Natural killer cell treated with Interleukin-12 subunit alpha and Interleukin-12 subunit beta and Interleukin-15 and Interleukin-18, amount 100 ng/mL, for 72 hours (primary cell): ENCODE measurements at regions not wholly inside any gene's neighbourhood (a gene's known extent, or its start where the extent isn't known, plus 50 kb on each side); places are given as distances from the start of the nearest gene placed in this dataset.

Experiments used
- ATAC-seq, 2 donors: fragments of 150-1000 bp; cut with Tn5 transposase in 1 of 2; sonication (Bioruptor Pico), chemical (Tn5 transposase) in 1 of 2; 2 replicates each; pipeline ENCODE4 v1.10.0; 2021
- DNase-seq: peaks from one replicate; pipeline ENCODE4 v3.0.0; 2022; ENCODE audit warnings: low spot score
- H3K27ac Mint-ChIP-seq, 2 donors: 1 replicate in 1 of 2; 2 replicates in 1 of 2; pipeline ENCODE4 v1.8.0; 2022; ENCODE audit warnings: mixed read lengths in 2 of 2, mild to moderate bottlenecking in 1 of 2, moderate library complexity in 1 of 2
- H3K27me3 Mint-ChIP-seq, 2 donors: 1 replicate in 1 of 2; 2 replicates in 1 of 2; pipeline ENCODE4 v1.8.0; 2022; ENCODE audit warnings: mixed read lengths in 2 of 2
- H3K36me3 Mint-ChIP-seq: one replicate; pipeline ENCODE4 v1.8.0; 2022; ENCODE audit warnings: mixed read lengths
- H3K4me1 Mint-ChIP-seq, 2 donors: 1 replicate in 1 of 2; 2 replicates in 1 of 2; pipeline ENCODE4 v1.8.0; 2022; ENCODE audit warnings: low read depth in 2 of 2, mixed read lengths in 2 of 2, mild to moderate bottlenecking in 1 of 2
- H3K4me3 Mint-ChIP-seq: one replicate; pipeline ENCODE4 v1.8.0; 2022; ENCODE audit warnings: mixed read lengths
- H3K9me3 Mint-ChIP-seq: 2 replicates; pipeline ENCODE4 v1.8.0; 2022; ENCODE audit warnings: mixed read lengths

GRCh38 chr7:156222611-156223010 is 410.3 kb upstream of the SHH start:
- ATAC-seq (no peak), DNase-seq (no peak)
- Mint-ChIP-seq H3K4me1 (no peaks in the 10 kb centered on the region), H3K27ac (no peak overlapping the region), H3K9me3 (no peaks in the 10 kb centered on the region), H3K4me3 (no peak overlapping the region), H3K36me3 (no peaks in the 10 kb centered on the region), H3K27me3 (peaks cover 2 to 8% of the 10 kb centered on the region in 2 donors)

- ATAC-seq (no peak), DNase-seq (no peak)
- Mint-ChIP-seq H3K27ac (no peak overlapping the region), H3K4me1 (no peaks in the 10 kb centered on the region), H3K9me3 (no peaks in the 10 kb centered on the region), H3K4me3 (no peak overlapping the region), H3K36me3 (no peaks in the 10 kb centered on the region), H3K27me3 (peaks cover 2 to 8% of the 10 kb centered on the region in 2 donors)
Measured at GRCh38 chr7:156222151-156222550, 409.9 kb upstream of the SHH start.

GRCh38 chr7:156220701-156221100 is 408.4 kb upstream of the SHH start:
- ATAC-seq (no peak), DNase-seq (no peak)
- no peak overlapping the region for H3K4me3 Mint-ChIP-seq
- H3K9me3 Mint-ChIP-seq, result no peaks in the 10 kb centered on the region
- no peaks in the 10 kb centered on the region for H3K4me1 Mint-ChIP-seq
- no peaks in the 10 kb centered on the region for H3K36me3 Mint-ChIP-seq
- H3K27ac Mint-ChIP-seq, result no peak overlapping the region
- peaks cover 2 to 8% of the 10 kb centered on the region in 2 donors for H3K27me3 Mint-ChIP-seq

GRCh38 chr7:156220078-156220605 is 407.9 kb upstream of the SHH start:
- H3K36me3 Mint-ChIP-seq, result no peaks in the 10 kb centered on the region
- no peak overlapping the region for H3K27ac Mint-ChIP-seq
- DNase-seq (no peak), ATAC-seq (no peak)
- H3K9me3 Mint-ChIP-seq, result no peaks in the 10 kb centered on the region
- no peaks in the 10 kb centered on the region for H3K4me1 Mint-ChIP-seq
- no peak overlapping the region for H3K4me3 Mint-ChIP-seq
- H3K27me3 Mint-ChIP-seq, result peaks cover 2 to 8% of the 10 kb centered on the region in 2 donors

- no peaks in the 10 kb centered on the region for H3K36me3 Mint-ChIP-seq
- ATAC-seq (no peak), DNase-seq (no peak)
- H3K27me3 Mint-ChIP-seq, result peaks cover 2 to 8% of the 10 kb centered on the region in 2 donors
- no peaks in the 10 kb centered on the region for H3K9me3 Mint-ChIP-seq
- H3K4me3 Mint-ChIP-seq, result no peak overlapping the region
- H3K27ac Mint-ChIP-seq, result no peak overlapping the region
- no peaks in the 10 kb centered on the region for H3K4me1 Mint-ChIP-seq
Measured at GRCh38 chr7:156219307-156220077, 407.2 kb upstream of the SHH start.

- Mint-ChIP-seq H3K4me3 (no peak overlapping the region), H3K27me3 (peaks cover 2 to 6% of the 10 kb centered on the region in 2 donors), H3K4me1 (no peaks in the 10 kb centered on the region), H3K27ac (no peak overlapping the region), H3K36me3 (no peaks in the 10 kb centered on the region), H3K9me3 (no peaks in the 10 kb centered on the region)
- ATAC-seq (no peak), DNase-seq (no peak)
Measured at GRCh38 chr7:156218544-156219306, 406.5 kb upstream of the SHH start.

- ATAC-seq (no peak), DNase-seq (no peak)
- Mint-ChIP-seq H3K4me1 (no peaks in the 10 kb centered on the region), H3K4me3 (no peak overlapping the region), H3K36me3 (no peaks in the 10 kb centered on the region), H3K9me3 (no peaks in the 10 kb centered on the region), H3K27me3 (peaks cover 0 to 4% of the 10 kb centered on the region in 2 donors), H3K27ac (no peak overlapping the region)
Measured at GRCh38 chr7:156217803-156218202, 405.5 kb upstream of the SHH start.

- ATAC-seq (no peak), DNase-seq (no peak)
- Mint-ChIP-seq H3K27ac (no peak overlapping the region), H3K4me1 (no peaks in the 10 kb centered on the region), H3K4me3 (no peak overlapping the region), H3K27me3 (peaks cover 3 to 5% of the 10 kb centered on the region in 2 donors), H3K9me3 (no peaks in the 10 kb centered on the region), H3K36me3 (no peaks in the 10 kb centered on the region)
Measured at GRCh38 chr7:156209087-156209486, 396.8 kb upstream of the SHH start.

- Mint-ChIP-seq H3K9me3 (no peaks in the 10 kb centered on the region), H3K4me1 (no peaks in the 10 kb centered on the region), H3K27ac (no peak overlapping the region), H3K27me3 (peaks cover 0 to 5% of the 10 kb centered on the region in 2 donors), H3K4me3 (no peak overlapping the region), H3K36me3 (no peaks in the 10 kb centered on the region)
- DNase-seq, result no peak
- no peak for ATAC-seq
Measured at GRCh38 chr7:156207306-156207705, 395.0 kb upstream of the SHH start.

GRCh38 chr7:156206174-156206573 is 393.9 kb upstream of the SHH start:
- Mint-ChIP-seq H3K36me3 (no peaks in the 10 kb centered on the region), H3K9me3 (no peaks in the 10 kb centered on the region), H3K27me3 (peaks cover 0 to 5% of the 10 kb centered on the region in 2 donors), H3K27ac (no peak overlapping the region), H3K4me3 (no peak overlapping the region), H3K4me1 (no peaks in the 10 kb centered on the region)
- no peak for DNase-seq
- ATAC-seq, result no peak

- H3K36me3 Mint-ChIP-seq, result no peaks in the 10 kb centered on the region
- peaks cover 0 to 4% of the 10 kb centered on the region in 2 donors for H3K27me3 Mint-ChIP-seq
- no peaks in the 10 kb centered on the region for H3K9me3 Mint-ChIP-seq
- ATAC-seq (peak in 1 of 2 donors; percentile 5), DNase-seq (no peak)
- no peaks in the 10 kb centered on the region for H3K4me1 Mint-ChIP-seq
- H3K4me3 Mint-ChIP-seq, result no peak overlapping the region
- no peak overlapping the region for H3K27ac Mint-ChIP-seq
Measured at GRCh38 chr7:156204820-156205219, 392.6 kb upstream of the SHH start.

- Mint-ChIP-seq H3K4me3 (no peak overlapping the region), H3K27ac (no peak overlapping the region), H3K27me3 (no peaks in the 10 kb centered on the region), H3K36me3 (no peaks in the 10 kb centered on the region), H3K4me1 (no peaks in the 10 kb centered on the region), H3K9me3 (no peaks in the 10 kb centered on the region)
- ATAC-seq, result no peak
- DNase-seq, result no peak
Measured at GRCh38 chr7:156203923-156204322, 391.7 kb upstream of the SHH start.

- Mint-ChIP-seq H3K4me1 (no peaks in the 10 kb centered on the region), H3K27me3 (peaks cover 5 to 6% of the 10 kb centered on the region in 2 donors), H3K36me3 (no peaks in the 10 kb centered on the region), H3K27ac (no peak overlapping the region), H3K4me3 (no peak overlapping the region), H3K9me3 (no peaks in the 10 kb centered on the region)
- no peak for ATAC-seq
- no peak for DNase-seq
Measured at GRCh38 chr7:156198277-156198676, 386.0 kb upstream of the SHH start.

GRCh38 chr7:156196649-156197048 is 384.4 kb upstream of the SHH start:
- H3K36me3 Mint-ChIP-seq, result no peaks in the 10 kb centered on the region
- H3K4me1 Mint-ChIP-seq, result no peaks in the 10 kb centered on the region
- ATAC-seq (no peak), DNase-seq (no peak)
- H3K4me3 Mint-ChIP-seq, result no peak overlapping the region
- no peaks in the 10 kb centered on the region for H3K9me3 Mint-ChIP-seq
- H3K27ac Mint-ChIP-seq, result no peak overlapping the region
- peaks cover 5 to 6% of the 10 kb centered on the region in 2 donors for H3K27me3 Mint-ChIP-seq
